SU-DHL-6 (cell line): ENCODE measurements at regions not wholly inside any gene's neighbourhood (a gene's known extent, or its start where the extent isn't known, plus 50 kb on each side); places are given as distances from the start of the nearest gene placed in this dataset.

Experiments used
- H2AFZ ChIP-seq: fragments of 200-600 bp; sonication (generic); 2 replicates; pipeline ENCODE4 v1.6.1; 2014; ENCODE audit warnings: low read depth, mild to moderate bottlenecking, moderate library complexity, mixed read lengths, antibody characterized with exemption, low read length; ENCODE audit not compliant: severe bottlenecking
- H3F3A ChIP-seq: fragments of 200-600 bp; shearing (Covaris generic); 2 replicates; pipeline ENCODE4 v1.6.0; 2016; ENCODE audit warnings: antibody characterized with exemption, mild to moderate bottlenecking; ENCODE audit not compliant: insufficient read depth
- H3K27ac ChIP-seq: fragments of 200-600 bp; sonication (generic); 2 replicates; pipeline ENCODE4 v1.5.1; 2016; ENCODE audit warnings: low read depth, mild to moderate bottlenecking, low read length, moderate library complexity, mixed read lengths
- H3K27me3 ChIP-seq: fragments of 200-600 bp; sonication (generic), shearing (Covaris generic); 2 replicates; pipeline ENCODE4 v1.6.0; 2014; ENCODE audit warnings: mild to moderate bottlenecking, low read length
- H3K36me3 ChIP-seq: fragments of 200-600 bp; sonication (generic); 2 replicates; pipeline ENCODE4 v1.6.1; 2014; ENCODE audit warnings: mild to moderate bottlenecking, low read length, mixed read lengths
- H3K4me2 ChIP-seq: fragments of 300-600, 200-600 bp; shearing (Covaris generic), sonication (generic); 2 replicates; pipeline ENCODE4 v1.6.0; 2014; ENCODE audit warnings: low read length, low read depth, mild to moderate bottlenecking; ENCODE audit not compliant: poor library complexity, severe bottlenecking
- H3K4me3 ChIP-seq: fragments of 200-600 bp; sonication (generic); 2 replicates; pipeline ENCODE4 v1.5.1; 2014; ENCODE audit warnings: antibody characterized with exemption, low read length, mild to moderate bottlenecking, mixed read lengths; ENCODE audit not compliant: insufficient read depth, poor library complexity, severe bottlenecking
- H3K79me2 ChIP-seq: fragments of 200-600 bp; sonication (generic); 2 replicates; pipeline ENCODE4 v1.6.1; 2014; ENCODE audit warnings: mild to moderate bottlenecking, low read length, moderate library complexity; ENCODE audit not compliant: insufficient read depth
- H3K9ac ChIP-seq: fragments of 200-600 bp; sonication (generic); 2 replicates; pipeline ENCODE4 v1.7.0; 2014; ENCODE audit warnings: mild to moderate bottlenecking, low read length
- H3K9me2 ChIP-seq: fragments of 200-600 bp; sonication (generic); replicated peaks from 2 replicates; pipeline ENCODE4 v1.6.1; 2014; ENCODE audit warnings: low read length; ENCODE audit not compliant: insufficient read depth
- H3K9me3 ChIP-seq: fragments of 200-600 bp; sonication (generic); 2 replicates; pipeline ENCODE4 v1.6.1; 2014; ENCODE audit warnings: low read length, mixed read lengths; ENCODE audit not compliant: insufficient read depth
- H4K20me1 ChIP-seq: fragments of 200-600 bp; sonication (generic); 2 replicates; pipeline ENCODE4 v1.6.1; 2014; ENCODE audit warnings: low read depth, mild to moderate bottlenecking, antibody characterized with exemption, low read length, moderate library complexity, mixed read lengths
- CTCF ChIP-seq: fragments of 200-600 bp; sonication (generic); IDR thresholded peaks from one replicate; pipeline ENCODE4 v1.5.1; 2017; ENCODE audit warnings: antibody characterized with exemption, mild to moderate bottlenecking, low read length, moderate library complexity; ENCODE audit not compliant: insufficient read depth, poor library complexity, severe bottlenecking
- EZH2phosphoT487 ChIP-seq: fragments of 200-600 bp; sonication (generic), shearing (Covaris generic); conservative IDR thresholded peaks from 2 replicates; pipeline ENCODE4 v1.6.1; 2018; ENCODE audit warnings: mild to moderate bottlenecking, antibody characterized with exemption, low read length, moderate library complexity, mixed read lengths

GRCh38 chr2:181170256-181170655 lies 189.9 kb downstream of the UBE2E3 start:
- Histone ChIP-seq H3K9me3 (no peaks in the 10 kb centered on the region), H3K9ac (no peak overlapping the region), H3K36me3 (no peaks in the 10 kb centered on the region), H3K27me3 (no peaks in the 10 kb centered on the region), H3K27ac (no peak overlapping the region), H2AFZ (no peak overlapping the region), H3K79me2 (no peaks in the 10 kb centered on the region), H4K20me1 (no peaks in the 10 kb centered on the region), H3K9me2 (no peaks in the 10 kb centered on the region), H3K4me2 (no peak overlapping the region), H3F3A (no peaks in the 10 kb centered on the region), H3K4me3 (no peak overlapping the region)
- TF ChIP-seq CTCF (no peak), EZH2phosphoT487 (no peak)

- no peak overlapping the region for H3K4me3 ChIP-seq
- no peak for TF ChIP-seq CTCF
- TF ChIP-seq EZH2phosphoT487, result no peak
- no peak overlapping the region for H2AFZ ChIP-seq
- no peaks in the 10 kb centered on the region for H3F3A ChIP-seq
- H3K4me2 ChIP-seq, result no peak overlapping the region
- no peak overlapping the region for H3K9ac ChIP-seq
- no peaks in the 10 kb centered on the region for H3K79me2 ChIP-seq
- H3K27me3 ChIP-seq, result no peaks in the 10 kb centered on the region
- no peaks in the 10 kb centered on the region for H3K36me3 ChIP-seq
- no peak overlapping the region for H3K27ac ChIP-seq
- no peaks in the 10 kb centered on the region for H4K20me1 ChIP-seq
- H3K9me2 ChIP-seq, result no peaks in the 10 kb centered on the region
- H3K9me3 ChIP-seq, result no peaks in the 10 kb centered on the region
Measured at GRCh38 chr2:181172676-181173075, 192.3 kb downstream of the UBE2E3 start.

GRCh38 chr2:181174611-181175580 lies 194.5 kb downstream of the UBE2E3 start:
- Histone ChIP-seq H3K9ac (no peak overlapping the region), H3K36me3 (no peaks in the 10 kb centered on the region), H4K20me1 (no peaks in the 10 kb centered on the region), H2AFZ (no peak overlapping the region), H3K27me3 (no peaks in the 10 kb centered on the region), H3K27ac (no peak overlapping the region), H3K9me2 (no peaks in the 10 kb centered on the region), H3F3A (no peaks in the 10 kb centered on the region), H3K9me3 (no peaks in the 10 kb centered on the region), H3K4me2 (no peak overlapping the region), H3K79me2 (no peaks in the 10 kb centered on the region), H3K4me3 (no peak overlapping the region)
- TF ChIP-seq EZH2phosphoT487 (no peak), CTCF (no peak)
